Vagina (tissue), 2 donors: ENCODE measurements at regions not wholly inside any gene's neighbourhood (a gene's known extent, or its start where the extent isn't known, plus 50 kb on each side); places are given as distances from the start of the nearest gene placed in this dataset.

Experiments
- POLR2A ChIP-seq, 2 donors: fragments of 450-650 bp; IDR thresholded peaks; one replicate each; pipeline ENCODE4 v1.6.1; 2017; ENCODE audit warnings: antibody characterized with exemption in 2 of 2, mild to moderate bottlenecking in 2 of 2, moderate library complexity in 2 of 2
- POLR2AphosphoS5 ChIP-seq, 2 donors: sonication (generic); formaldehyde crosslinking; IDR thresholded peaks; one replicate each; pipeline ENCODE4 v1.9.0; 2017; ENCODE audit warnings: antibody characterized with exemption in 2 of 2, mild to moderate bottlenecking in 2 of 2, low read depth in 1 of 2; ENCODE audit not compliant: insufficient read depth in 1 of 2
- TF ChIP-seq, protein P1 (sequence below), 3 experiments: fragments of 450-650 bp in 2 of 3; fragments of 200-600 bp in 1 of 3; sonication (generic) in 1 of 3; IDR thresholded peaks; one replicate each; pipeline ENCODE4 v1.5.1; 2017 to 2019; ENCODE audit warnings: antibody characterized with exemption in 3 of 3, mild to moderate bottlenecking in 2 of 3, moderate library complexity in 2 of 3

DNA sequence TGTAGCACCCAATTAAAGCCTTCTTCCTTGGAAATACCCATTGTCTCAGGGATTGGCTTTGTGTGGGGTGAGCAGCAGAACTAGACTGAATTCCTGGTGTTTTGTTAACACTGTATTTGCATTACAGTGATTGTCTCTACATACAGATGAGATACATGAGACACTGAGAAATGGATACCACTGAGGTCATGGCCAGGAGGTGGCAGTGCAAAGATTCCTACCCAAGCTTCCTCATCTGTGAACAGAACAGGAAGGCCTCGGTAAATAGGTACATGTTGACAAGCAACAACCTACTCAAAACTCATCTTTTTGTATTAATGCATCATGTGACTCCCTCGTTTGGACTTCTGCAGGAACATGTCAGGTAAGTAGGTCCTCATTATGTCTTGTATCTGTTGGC lies 445.8 kb upstream of the RGPD4 start:
- TF ChIP-seq POLR2A (IDR thresholded peaks at IDR 0.05): no peak
- TF ChIP-seq, protein P1, sequence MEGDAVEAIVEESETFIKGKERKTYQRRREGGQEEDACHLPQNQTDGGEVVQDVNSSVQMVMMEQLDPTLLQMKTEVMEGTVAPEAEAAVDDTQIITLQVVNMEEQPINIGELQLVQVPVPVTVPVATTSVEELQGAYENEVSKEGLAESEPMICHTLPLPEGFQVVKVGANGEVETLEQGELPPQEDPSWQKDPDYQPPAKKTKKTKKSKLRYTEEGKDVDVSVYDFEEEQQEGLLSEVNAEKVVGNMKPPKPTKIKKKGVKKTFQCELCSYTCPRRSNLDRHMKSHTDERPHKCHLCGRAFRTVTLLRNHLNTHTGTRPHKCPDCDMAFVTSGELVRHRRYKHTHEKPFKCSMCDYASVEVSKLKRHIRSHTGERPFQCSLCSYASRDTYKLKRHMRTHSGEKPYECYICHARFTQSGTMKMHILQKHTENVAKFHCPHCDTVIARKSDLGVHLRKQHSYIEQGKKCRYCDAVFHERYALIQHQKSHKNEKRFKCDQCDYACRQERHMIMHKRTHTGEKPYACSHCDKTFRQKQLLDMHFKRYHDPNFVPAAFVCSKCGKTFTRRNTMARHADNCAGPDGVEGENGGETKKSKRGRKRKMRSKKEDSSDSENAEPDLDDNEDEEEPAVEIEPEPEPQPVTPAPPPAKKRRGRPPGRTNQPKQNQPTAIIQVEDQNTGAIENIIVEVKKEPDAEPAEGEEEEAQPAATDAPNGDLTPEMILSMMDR (IDR thresholded peaks at IDR 0.05): no peak
- TF ChIP-seq POLR2AphosphoS5 (IDR thresholded peaks at IDR 0.05; ENCODE audit: insufficient read depth in 1 of 2, low read depth in 1 of 2): no peak
